ENCODE measurements at regions not wholly inside any gene's neighbourhood (a gene's known extent, or its start where the extent isn't known, plus 50 kb on each side); places are given as distances from the start of the nearest gene placed in this dataset.

- no peak for TF ChIP-seq CTCF (IDR thresholded peaks at IDR 0.05; ENCODE audit: low read depth, low read length, poor library complexity, severe bottlenecking)
- TF ChIP-seq EZH2phosphoT487 (IDR thresholded peaks at IDR 0.05; ENCODE audit: borderline replicate concordance, low read length), result no peak
Observed at GRCh38 chr18:66662632-66663031, 58.7 kb upstream of the CDH19 start.
